ENCODE measurements at regions not wholly inside any gene's neighbourhood (a gene's known extent, or its start where the extent isn't known, plus 50 kb on each side); places are given as distances from the start of the nearest gene placed in this dataset.

- Histone ChIP-seq H3K4me3 (no peak overlapping the region), H3K27ac (no peak overlapping the region), H3K4me1 (peaks cover 0 to 5% (median 0%) of the 10 kb centered on the region in 10 experiments; a peak in 2 of 20 replicates), H3K36me3 (no peaks in the 10 kb centered on the region), H3K9ac (no peak overlapping the region), H3K4me2 (no peak overlapping the region), H3K9me3 (replicated peaks in 1 of 11) (no peaks in the 10 kb centered on the region), H3K27me3 (peaks cover 0 to 45% (median 0%) of the 10 kb centered on the region in 11 experiments; a peak in 4 of 22 replicates), H4K20me1 (no peaks in the 10 kb centered on the region)
- no peak for TF ChIP-seq Cebpa-rat (IDR thresholded peaks at IDR 0.05)
Measured at GRCh38 chr2:217340176-217340575, 480.3 kb upstream of the TNP1 start.

- Histone ChIP-seq H3K4me2 (no peak overlapping the region), H3K4me1 (peaks cover 0 to 5% (median 0%) of the 10 kb centered on the region in 10 experiments; a peak in 2 of 20 replicates), H3K4me3 (no peak overlapping the region), H3K9me3 (replicated peaks in 1 of 11) (no peaks in the 10 kb centered on the region), H3K9ac (no peak overlapping the region), H3K27me3 (peaks cover 0 to 46% (median 0%) of the 10 kb centered on the region in 11 experiments; a peak in 4 of 22 replicates), H3K27ac (no peak overlapping the region), H4K20me1 (no peaks in the 10 kb centered on the region), H3K36me3 (no peaks in the 10 kb centered on the region)
- no peak for TF ChIP-seq Cebpa-rat (IDR thresholded peaks at IDR 0.05)
Measured at GRCh38 chr2:217339753-217340152, 479.9 kb upstream of the TNP1 start.

DNA sequence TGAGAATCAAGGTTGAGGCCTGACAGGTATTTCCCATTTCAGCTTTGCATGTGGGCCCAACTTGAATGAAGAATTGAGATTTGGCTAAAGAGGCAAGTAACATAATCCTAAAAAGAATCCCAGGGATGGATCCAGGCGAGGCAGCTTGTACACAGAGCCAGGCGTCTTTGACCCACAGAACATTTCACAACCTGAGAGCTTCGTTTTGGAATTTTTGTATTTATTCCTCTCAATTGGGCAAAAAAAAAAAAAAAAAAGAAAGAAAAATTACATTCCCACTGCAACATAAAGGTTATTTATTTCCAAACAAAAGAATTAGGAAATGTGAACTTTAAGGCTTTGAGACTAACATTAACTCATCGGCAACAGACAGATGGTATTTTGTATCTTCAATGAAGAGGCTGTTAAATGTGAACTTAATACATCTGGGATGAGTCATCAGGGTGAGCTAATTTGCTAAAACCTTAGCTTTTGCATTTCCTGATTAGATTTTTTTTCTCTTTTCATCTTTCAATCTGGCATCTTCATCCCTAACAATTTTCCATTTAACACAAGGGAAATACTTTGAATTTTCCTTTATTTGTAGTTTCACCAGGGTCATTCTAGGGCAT lies 478.5 kb upstream of the TNP1 start:
- Histone ChIP-seq H3K9ac (no peak overlapping the region), H3K4me1 (no peaks in the 10 kb centered on the region), H3K27ac (no peak overlapping the region), H3K4me2 (no peak overlapping the region), H3K9me3 (replicated peaks in 1 of 11) (no peaks in the 10 kb centered on the region), H3K4me3 (no peak overlapping the region), H3K36me3 (no peaks in the 10 kb centered on the region), H3K27me3 (peaks cover 0 to 50% (median 0%) of the 10 kb centered on the region in 11 experiments; a peak in 4 of 22 replicates), H4K20me1 (no peaks in the 10 kb centered on the region)
- TF ChIP-seq Cebpa-rat (IDR thresholded peaks at IDR 0.05): no peak

DNA sequence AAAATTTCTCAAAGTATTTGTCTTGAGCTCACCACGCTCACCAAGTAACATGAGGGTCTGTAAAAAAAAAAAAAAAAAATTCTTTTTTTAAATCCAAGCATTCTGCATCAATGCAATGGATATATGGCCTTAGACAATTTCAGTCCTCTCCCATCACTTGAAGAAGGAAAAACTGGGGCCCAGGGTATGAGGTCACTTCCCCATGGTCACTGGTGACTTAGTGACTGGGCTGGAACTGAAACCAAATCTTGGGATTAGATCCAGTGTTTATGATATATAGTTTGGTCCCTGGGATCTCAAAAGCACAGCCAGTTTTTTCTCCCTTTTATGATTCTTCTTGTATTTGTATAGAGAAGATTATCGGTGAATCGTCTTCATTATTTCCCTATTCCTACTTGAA lies 477.9 kb upstream of the TNP1 start:
- Histone ChIP-seq H3K27me3 (peaks cover 0 to 55% (median 0%) of the 10 kb centered on the region in 11 experiments; a peak in 4 of 22 replicates), H3K4me3 (no peak overlapping the region), H4K20me1 (no peaks in the 10 kb centered on the region), H3K9me3 (replicated peaks in 1 of 11) (no peaks in the 10 kb centered on the region), H3K27ac (no peak overlapping the region), H3K4me1 (no peaks in the 10 kb centered on the region), H3K9ac (no peak overlapping the region), H3K4me2 (no peak overlapping the region), H3K36me3 (no peaks in the 10 kb centered on the region)
- TF ChIP-seq Cebpa-rat (IDR thresholded peaks at IDR 0.05): no peak

DNA sequence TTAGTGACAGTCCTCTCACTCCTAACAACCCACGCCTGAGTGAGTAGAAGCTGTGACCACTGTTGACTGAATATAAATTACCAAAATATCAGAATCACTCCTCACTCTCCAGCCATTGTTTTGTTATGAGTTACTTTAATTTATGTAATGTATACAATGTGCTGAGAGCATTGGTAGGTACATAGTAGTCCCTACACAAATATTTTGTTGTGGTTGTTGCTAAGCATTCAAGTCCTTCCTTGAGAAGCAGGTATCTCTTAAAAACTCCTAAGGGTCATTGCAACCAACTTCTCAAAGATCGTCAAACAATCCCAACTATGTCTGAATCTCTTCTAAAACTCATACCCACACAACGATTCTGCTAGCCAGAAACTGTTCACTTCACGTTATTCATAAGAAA lies 476.8 kb upstream of the TNP1 start:
- H3K4me3 ChIP-seq: no peak overlapping the region
- peaks cover 0 to 60% (median 0%) of the 10 kb centered on the region in 11 experiments; a peak in 5 of 22 replicates for H3K27me3 ChIP-seq
- H4K20me1 ChIP-seq: no peaks in the 10 kb centered on the region
- H3K36me3 ChIP-seq: no peaks in the 10 kb centered on the region
- no peak overlapping the region for H3K9ac ChIP-seq
- H3K4me2 ChIP-seq: no peak overlapping the region
- H3K4me1 ChIP-seq: no peaks in the 10 kb centered on the region
- no peaks in the 10 kb centered on the region for H3K9me3 ChIP-seq (replicated peaks in 1 of 11)
- no peak overlapping the region for H3K27ac ChIP-seq
- TF ChIP-seq Cebpa-rat (IDR thresholded peaks at IDR 0.05): no peak

GRCh38 chr2:217335341-217335966 lies 475.6 kb upstream of the TNP1 start:
- TF ChIP-seq Cebpa-rat (IDR thresholded peaks at IDR 0.05): no peak
- no peak overlapping the region for H3K27ac ChIP-seq

DNA sequence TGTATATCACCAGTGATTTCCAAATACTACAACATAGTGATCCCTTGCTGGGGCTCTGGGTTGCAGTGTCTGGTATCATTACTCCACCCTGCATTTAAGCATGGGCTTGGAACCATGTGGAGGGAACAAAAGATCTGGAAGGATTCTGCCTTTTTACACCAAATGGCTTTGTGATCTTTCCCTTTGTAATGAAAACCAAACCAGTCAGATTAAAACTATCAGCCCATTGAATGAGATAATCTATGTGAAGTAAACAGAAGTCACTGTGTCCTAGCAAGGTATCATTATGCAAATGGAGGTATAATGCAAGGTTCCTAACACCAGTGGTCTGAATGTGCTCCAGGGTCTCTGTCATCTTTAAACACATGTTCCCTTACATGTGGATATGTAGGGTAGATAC lies 474.7 kb upstream of the TNP1 start:
- H3K9ac ChIP-seq: no peak overlapping the region
- peaks cover 0 to 74% (median 0%) of the 10 kb centered on the region in 11 experiments; a peak in 5 of 22 replicates for H3K27me3 ChIP-seq
- no peak overlapping the region for H3K4me2 ChIP-seq
- H3K36me3 ChIP-seq: no peaks in the 10 kb centered on the region
- H3K9me3 ChIP-seq (replicated peaks in 1 of 11): peaks cover 0 to 10% (median 0%) of the 10 kb centered on the region in 11 experiments; a peak in 2 of 22 replicates
- H3K4me3 ChIP-seq: no peak overlapping the region
- no peak overlapping the region for H3K27ac ChIP-seq
- peaks cover 0 to 3% (median under 1%) of the 10 kb centered on the region in 10 experiments; a peak in 7 of 20 replicates for H3K4me1 ChIP-seq
- no peak for TF ChIP-seq Cebpa-rat (IDR thresholded peaks at IDR 0.05)
- no peaks in the 10 kb centered on the region for H4K20me1 ChIP-seq

More at GRCh38 chr2:217335341-217335966, 475.6 kb upstream of the TNP1 start:
- H3K36me3 ChIP-seq: no peaks in the 10 kb centered on the region
- H3K9me3 ChIP-seq (replicated peaks in 1 of 11): peaks cover 0 to 4% (median 0%) of the 10 kb centered on the region in 11 experiments; a peak in 2 of 22 replicates
- no peak overlapping the region for H3K4me3 ChIP-seq
- no peak overlapping the region for H3K4me2 ChIP-seq
- H3K4me1 ChIP-seq: no peaks in the 10 kb centered on the region
- H3K9ac ChIP-seq: no peak overlapping the region
- H4K20me1 ChIP-seq: no peaks in the 10 kb centered on the region
- H3K27me3 ChIP-seq: peaks cover 0 to 72% (median 0%) of the 10 kb centered on the region in 11 experiments; a peak in 5 of 22 replicates

GRCh38 chr2:217332866-217333265 lies 473.0 kb upstream of the TNP1 start:
- Histone ChIP-seq H3K27ac (no peak overlapping the region), H4K20me1 (no peaks in the 10 kb centered on the region)

GRCh38 chr2:217332417-217332791 lies 472.5 kb upstream of the TNP1 start:
- Histone ChIP-seq H3K9me3 (replicated peaks in 1 of 11) (peaks cover 0 to 10% (median 0%) of the 10 kb centered on the region in 11 experiments; a peak in 2 of 22 replicates), H4K20me1 (no peaks in the 10 kb centered on the region), H3K4me1 (peaks cover 0 to 20% (median 6%) of the 10 kb centered on the region in 10 experiments; a peak in 10 of 20 replicates), H3K27me3 (peaks cover 0 to 91% (median 0%) of the 10 kb centered on the region in 11 experiments; a peak in 5 of 22 replicates), H3K4me3 (no peak overlapping the region), H3K9ac (no peak overlapping the region), H3K4me2 (no peak overlapping the region), H3K27ac (no peak overlapping the region), H3K36me3 (no peaks in the 10 kb centered on the region)
- TF ChIP-seq Cebpa-rat (IDR thresholded peaks at IDR 0.05): no peak

More at GRCh38 chr2:217332866-217333265, 473.0 kb upstream of the TNP1 start:
- peaks cover 0 to 10% (median 0%) of the 10 kb centered on the region in 11 experiments; a peak in 2 of 22 replicates for H3K9me3 ChIP-seq (replicated peaks in 1 of 11)
- H3K4me2 ChIP-seq: no peak overlapping the region
- H3K9ac ChIP-seq: no peak overlapping the region
- no peak for TF ChIP-seq Cebpa-rat (IDR thresholded peaks at IDR 0.05)
- H3K36me3 ChIP-seq: no peaks in the 10 kb centered on the region
- H3K4me1 ChIP-seq: peaks cover 0 to 16% (median 6%) of the 10 kb centered on the region in 10 experiments; a peak in 10 of 20 replicates
- H3K4me3 ChIP-seq: no peak overlapping the region
- peaks cover 0 to 86% (median 0%) of the 10 kb centered on the region in 11 experiments; a peak in 5 of 22 replicates for H3K27me3 ChIP-seq

Data from BLaER1 treated with 17β-estradiol and CSF1 and Interleukin-3, amounts not matched to agents 10 nM and 100 nM (cell line).